ENCODE measurements at regions not wholly inside any gene's neighbourhood (a gene's known extent, or its start where the extent isn't known, plus 50 kb on each side); places are given as distances from the start of the nearest gene placed in this dataset.

- H3K14ac ChIP-seq (ENCODE audit: insufficient read depth, low read length), result no peak overlapping the region
Observed at GRCh38 chr13:107141767-107142166, 573.8 kb upstream of the ARGLU1 start.

More at GRCh38 chr13:107141767-107142166, 573.8 kb upstream of the ARGLU1 start:
- no peaks in the 10 kb centered on the region for H3K23me2 ChIP-seq (ENCODE audit: insufficient read length, low read depth, low read length, poor library complexity, severe bottlenecking)
- H2AK5ac ChIP-seq (ENCODE audit: insufficient read length, low read length), result no peak overlapping the region
- H3K27me3 Mint-ChIP-seq (ENCODE audit: low read depth), result no peaks in the 10 kb centered on the region
- no peak overlapping the region for H2AFZ ChIP-seq (ENCODE audit: low read length)
- H3K4me1 Mint-ChIP-seq, result peaks cover 0 to 6% of the 10 kb centered on the region in 2 experiments; a peak in 2 of 4 replicates
- no peak overlapping the region for H3K27ac ChIP-seq (ENCODE audit: insufficient read length, low read depth, low read length)
- TF ChIP-seq CTCF (conservative IDR thresholded peaks at IDR 0.05), result no peak
- no peak overlapping the region for H3K4me2 ChIP-seq (ENCODE audit: insufficient read depth, insufficient read length, low read length)
- H3K27ac Mint-ChIP-seq, result no peak overlapping the region
- H3K18ac ChIP-seq (ENCODE audit: insufficient read length, low read depth, low read length), result no peak overlapping the region
- H3K9me3 Mint-ChIP-seq, result no peaks in the 10 kb centered on the region
- H3K56ac ChIP-seq (ENCODE audit: insufficient read length, low read depth, low read length), result no peak overlapping the region
- H2BK5ac ChIP-seq (ENCODE audit: insufficient read length, low read length), result no peak overlapping the region
- WGBS (ENCODE audit: extremely low coverage, insufficient read length, low lambda C conversion rate), result no CpG with 5 or more reads among the region's 3 CpGs
- no peak overlapping the region for H3K23ac ChIP-seq (ENCODE audit: insufficient read length, low read depth, low read length)
- no peaks in the 10 kb centered on the region for H3K27me3 ChIP-seq (ENCODE audit: insufficient read depth, low read length)
- H3K4me3 Mint-ChIP-seq, result no peak overlapping the region
- H3K79me1 ChIP-seq (ENCODE audit: insufficient read depth, low read depth, low read length, poor library complexity, severe bottlenecking), result no peaks in the 10 kb centered on the region
- no peak overlapping the region for H4K5ac ChIP-seq (ENCODE audit: insufficient read length, low read depth, low read length)
- no peaks in the 10 kb centered on the region for H3K36me3 Mint-ChIP-seq (ENCODE audit: insufficient read depth in 1 of 3, low read depth in 3 of 3)
- H3K9me3 ChIP-seq (ENCODE audit: control insufficient read depth, low read depth, low read length), result no peaks in the 10 kb centered on the region
- H2BK20ac ChIP-seq (ENCODE audit: low read depth, low read length, poor library complexity, severe bottlenecking), result no peak overlapping the region
- H2BK12ac ChIP-seq (ENCODE audit: insufficient read length, low read depth, low read length), result no peak overlapping the region
- no peaks in the 10 kb centered on the region for H4K20me1 ChIP-seq (ENCODE audit: control insufficient read depth, insufficient read depth, insufficient read length)
- H3K9ac ChIP-seq (ENCODE audit: extremely low read depth, insufficient read length, low read length), result no peak overlapping the region
- H3K4ac ChIP-seq (ENCODE audit: low read depth, low read length), result no peak overlapping the region
- no peak overlapping the region for H4K8ac ChIP-seq (replicated peaks; ENCODE audit: insufficient read length, low read depth, low read length)
- DNase-seq, result no peak
- no peaks in the 10 kb centered on the region for H3K79me2 ChIP-seq (ENCODE audit: insufficient read depth, low read length)
- no peaks in the 10 kb centered on the region for H3K4me1 ChIP-seq (ENCODE audit: insufficient read depth, low read length)
- no peak overlapping the region for H2BK15ac ChIP-seq (ENCODE audit: low read depth, low read length)
- H3T11ph ChIP-seq (ENCODE audit: low read length), result no peak overlapping the region
- no peak overlapping the region for H4K91ac ChIP-seq (ENCODE audit: insufficient read length, low read depth, low read length)
- no peak overlapping the region for H2BK120ac ChIP-seq (ENCODE audit: low read depth, low read length, poor library complexity, severe bottlenecking)

Data from H9 (cell line).